Progenitor cell of endocrine pancreas (in vitro differentiated cells): ENCODE measurements at regions not wholly inside any gene's neighbourhood (a gene's known extent, or its start where the extent isn't known, plus 50 kb on each side); places are given as distances from the start of the nearest gene placed in this dataset.
"Not testable (repeated sequence)": the region's sequence is repeated elsewhere in the genome, so short reads cannot be mapped to it uniquely, and the experiment has no call there.

Source experiments
- DNase-seq: peaks from one replicate; pipeline ENCODE4 v3.0.0; 2021; ENCODE audit warnings: low spot score; ENCODE audit not compliant: unreplicated experiment
- H3K27ac Mint-ChIP-seq: 2 replicates; pipeline ENCODE4 v1.8.0; 2021; ENCODE audit warnings: mild to moderate bottlenecking, moderate library complexity, mixed read lengths
- H3K27me3 Mint-ChIP-seq: 2 replicates; pipeline ENCODE4 v1.8.0; 2021; ENCODE audit warnings: mixed read lengths
- H3K36me3 Mint-ChIP-seq: 2 replicates; pipeline ENCODE4 v1.8.0; 2022; ENCODE audit warnings: mixed read lengths; ENCODE audit not compliant: insufficient read depth
- H3K4me1 Mint-ChIP-seq: 2 replicates; pipeline ENCODE4 v1.8.0; 2021; ENCODE audit warnings: low read depth, mixed read lengths
- H3K4me3 Mint-ChIP-seq: 2 replicates; pipeline ENCODE4 v1.8.0; 2021; ENCODE audit warnings: low read depth, mild to moderate bottlenecking, moderate library complexity, mixed read lengths
- H3K9me3 Mint-ChIP-seq: 2 replicates; pipeline ENCODE4 v1.8.0; 2021; ENCODE audit warnings: low read depth, mixed read lengths
- CTCF ChIP-seq: fragments of 200-600 bp; sonication (generic); IDR thresholded peaks from one replicate; pipeline ENCODE4 v1.5.0; 2021; ENCODE audit warnings: antibody characterized with exemption, mild to moderate bottlenecking; ENCODE audit not compliant: unreplicated experiment

GRCh38 chr2:83990636-83991035, 468.4 kb downstream of the SUCLG1 start:
- no peak for DNase-seq
- Mint-ChIP-seq H3K9me3 (peaks cover 12% of the 10 kb centered on the region), H3K4me3 (no peak overlapping the region), H3K36me3 (peaks cover 1% of the 10 kb centered on the region), H3K27ac (no peak overlapping the region), H3K27me3 (no peaks in the 10 kb centered on the region), H3K4me1 (peaks cover 4% of the 10 kb centered on the region)
- no peak for TF ChIP-seq CTCF

- not testable (repeated sequence) for H3K27me3 Mint-ChIP-seq, H3K36me3 Mint-ChIP-seq, H3K4me3 Mint-ChIP-seq, H3K4me1 Mint-ChIP-seq, H3K27ac Mint-ChIP-seq, DNase-seq
- peaks cover 19% of the 10 kb centered on the region for H3K9me3 Mint-ChIP-seq
These were observed 482.5 kb downstream of the SUCLG1 start for GRCh38 chr2:83976628-83977027.

GRCh38 chr2:83972128-83972527, 487.0 kb downstream of the SUCLG1 start:
- TF ChIP-seq CTCF, result no peak
- no peak for DNase-seq
- H3K9me3 Mint-ChIP-seq, result peaks cover 13% of the 10 kb centered on the region
- no peak overlapping the region for H3K4me3 Mint-ChIP-seq
- peaks cover 2% of the 10 kb centered on the region for H3K4me1 Mint-ChIP-seq
- no peak overlapping the region for H3K27ac Mint-ChIP-seq
- H3K36me3 Mint-ChIP-seq, result peaks cover 2% of the 10 kb centered on the region
- no peaks in the 10 kb centered on the region for H3K27me3 Mint-ChIP-seq

- Mint-ChIP-seq H3K27ac (no peak overlapping the region), H3K4me3 (no peak overlapping the region)
These were observed 487.5 kb downstream of the SUCLG1 start for GRCh38 chr2:83971547-83971946.

GRCh38 chr2:83970217-83970929, 488.7 kb downstream of the SUCLG1 start:
- no peak for DNase-seq
- TF ChIP-seq CTCF, result no peak
- peaks cover 2% of the 10 kb centered on the region for H3K4me1 Mint-ChIP-seq
- H3K27me3 Mint-ChIP-seq, result no peaks in the 10 kb centered on the region
- peaks cover 8% of the 10 kb centered on the region for H3K9me3 Mint-ChIP-seq
- no peaks in the 10 kb centered on the region for H3K36me3 Mint-ChIP-seq
- no peak overlapping the region for H3K4me3 Mint-ChIP-seq
- no peak overlapping the region for H3K27ac Mint-ChIP-seq

More at GRCh38 chr2:83971547-83971946, 487.5 kb downstream of the SUCLG1 start:
- TF ChIP-seq CTCF, result no peak
- Mint-ChIP-seq H3K9me3 (peaks cover 13% of the 10 kb centered on the region), H3K4me1 (peaks cover 2% of the 10 kb centered on the region), H3K36me3 (peaks cover 2% of the 10 kb centered on the region), H3K27me3 (no peaks in the 10 kb centered on the region)
- no peak for DNase-seq

- H3K4me3 Mint-ChIP-seq, result no peak overlapping the region
- H3K9me3 Mint-ChIP-seq, result peaks cover 4% of the 10 kb centered on the region
- no peak overlapping the region for H3K27ac Mint-ChIP-seq
- no peaks in the 10 kb centered on the region for H3K36me3 Mint-ChIP-seq
- DNase-seq, result no peak
- no peak for TF ChIP-seq CTCF
- peaks cover 2% of the 10 kb centered on the region for H3K4me1 Mint-ChIP-seq
- H3K27me3 Mint-ChIP-seq, result no peaks in the 10 kb centered on the region
These were observed 490.0 kb downstream of the SUCLG1 start for GRCh38 chr2:83969085-83969484.
